NCI-H2029 treated with DMSO at 0.1 percent for 48 hours (cell line): ENCODE measurements at regions not wholly inside any gene's neighbourhood (a gene's known extent, or its start where the extent isn't known, plus 50 kb on each side); places are given as distances from the start of the nearest gene placed in this dataset.

Source experiments
- DNase-seq: peaks from one replicate; lab custom pipeline; 2025; lab: John Stamatoyannopoulos, UW

GRCh38 chr10:4662576-4663161 lies 163.3 kb upstream of the AKR1E2 start:
- DNase-seq = no peak

- DNase-seq = peak; percentile 42
These were observed 164.3 kb upstream of the AKR1E2 start for GRCh38 chr10:4661511-4662255.

- peak; percentile 24 for DNase-seq
These were observed 167.2 kb upstream of the AKR1E2 start for GRCh38 chr10:4658777-4659176.

GRCh38 chr10:4656576-4657194 lies 169.3 kb upstream of the AKR1E2 start:
- DNase-seq = no peak

GRCh38 chr10:4655879-4656278 lies 170.1 kb upstream of the AKR1E2 start:
- no peak for DNase-seq

- DNase-seq = no peak
These were observed 170.6 kb upstream of the AKR1E2 start for GRCh38 chr10:4655406-4655805.

GRCh38 chr10:4654496-4654895 lies 171.5 kb upstream of the AKR1E2 start:
- DNase-seq = no peak

GRCh38 chr10:4653160-4653559 lies 172.8 kb upstream of the AKR1E2 start:
- DNase-seq = no peak

- DNase-seq = no peak
These were observed 173.6 kb upstream of the AKR1E2 start for GRCh38 chr10:4652111-4653010.

- DNase-seq = no peak
These were observed 174.5 kb upstream of the AKR1E2 start for GRCh38 chr10:4651404-4652037.

GRCh38 chr10:4650582-4650981 lies 175.4 kb upstream of the AKR1E2 start:
- DNase-seq = no peak

- DNase-seq = no peak
These were observed 176.0 kb upstream of the AKR1E2 start for GRCh38 chr10:4649886-4650508.

- DNase-seq = no peak
These were observed 176.5 kb upstream of the AKR1E2 start for GRCh38 chr10:4649471-4649870.

GRCh38 chr10:4648999-4649398 lies 177.0 kb upstream of the AKR1E2 start:
- no peak for DNase-seq

- no peak for DNase-seq
These were observed 178.8 kb upstream of the AKR1E2 start for GRCh38 chr10:4647109-4647785.

- no peak for DNase-seq
These were observed 179.5 kb upstream of the AKR1E2 start for GRCh38 chr10:4646547-4646946.

- no peak for DNase-seq
These were observed 180.2 kb upstream of the AKR1E2 start for GRCh38 chr10:4645836-4646235.

- no peak for DNase-seq
These were observed 182.5 kb upstream of the AKR1E2 start for GRCh38 chr10:4643471-4643870.

GRCh38 chr10:4639960-4640359 lies 186.0 kb upstream of the AKR1E2 start:
- no peak for DNase-seq

GRCh38 chr10:4638099-4638498 lies 187.9 kb upstream of the AKR1E2 start:
- DNase-seq = no peak

- no peak for DNase-seq
These were observed 188.3 kb upstream of the AKR1E2 start for GRCh38 chr10:4637657-4638056.
